HG02981 (cell line): ENCODE measurements at regions not wholly inside any gene's neighbourhood (a gene's known extent, or its start where the extent isn't known, plus 50 kb on each side); places are given as distances from the start of the nearest gene placed in this dataset.

ENCODE experiments used
- ATAC-seq: cut with Tn5 transposase; IDR thresholded peaks from one replicate; pipeline ENCODE4 v1.9.1; 2021; ENCODE audit warnings: mild to moderate bottlenecking, moderate library complexity; ENCODE audit not compliant: unreplicated experiment

DNA sequence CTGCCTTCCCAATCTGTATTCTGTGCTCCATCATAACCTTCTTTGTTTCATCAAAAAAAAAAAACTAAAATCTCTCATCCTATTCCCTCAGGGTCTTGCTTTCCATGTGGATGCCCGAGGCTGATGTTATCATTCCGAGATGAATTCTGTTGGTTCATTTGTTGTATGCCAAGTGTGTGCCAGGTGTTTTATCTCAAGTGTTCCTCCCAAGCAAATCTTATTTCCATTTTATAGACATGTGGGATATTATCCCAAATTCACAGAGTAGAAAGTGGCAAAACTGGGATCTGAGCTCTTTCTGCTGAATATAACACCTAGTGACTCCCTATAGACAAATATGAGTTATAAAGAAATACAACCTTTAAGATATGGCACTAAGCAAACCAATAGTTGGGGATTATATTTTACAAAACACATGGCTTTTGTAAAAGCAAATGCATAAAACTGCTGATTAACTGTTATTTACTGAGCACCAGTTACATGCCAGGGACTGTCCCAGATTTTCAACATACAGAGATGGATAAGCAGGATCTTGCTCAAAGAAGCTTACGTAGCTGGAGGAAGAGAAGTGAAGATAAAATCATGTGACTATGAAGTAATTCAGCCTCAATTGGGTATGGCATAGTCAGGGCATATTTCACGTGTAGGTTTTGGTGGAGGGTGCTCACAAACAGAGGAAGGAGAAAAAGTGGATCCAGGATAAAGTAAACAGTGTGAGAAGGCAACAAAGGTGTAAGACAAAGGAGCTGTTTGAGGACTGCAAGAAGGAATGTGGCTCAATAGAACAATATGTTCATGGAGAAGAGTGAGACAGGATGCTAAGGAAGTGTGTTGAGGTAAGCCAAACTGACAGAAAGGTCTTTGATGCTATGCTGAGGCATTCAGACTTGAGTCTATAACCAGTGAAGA is 143.3 kb upstream of the ADAMTSL1 start:
- no peak for ATAC-seq

DNA sequence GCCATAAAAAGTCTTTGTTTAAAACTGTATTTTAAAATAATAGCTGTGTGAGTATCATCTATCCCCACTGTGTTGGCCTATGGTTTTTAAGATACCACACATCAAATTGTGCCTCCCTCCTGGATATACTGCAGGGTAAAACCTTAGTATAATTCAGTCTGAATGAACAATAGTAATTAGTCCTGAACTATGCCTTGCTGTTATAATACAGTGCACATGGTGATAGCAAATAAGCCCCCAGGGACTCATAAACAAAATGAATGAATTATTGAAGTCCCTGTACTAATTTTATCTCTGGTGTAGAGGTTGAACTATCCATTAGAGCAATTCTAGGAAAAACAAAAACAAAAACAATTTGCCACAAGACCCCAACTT is 142.7 kb upstream of the ADAMTSL1 start:
- ATAC-seq = no peak

DNA sequence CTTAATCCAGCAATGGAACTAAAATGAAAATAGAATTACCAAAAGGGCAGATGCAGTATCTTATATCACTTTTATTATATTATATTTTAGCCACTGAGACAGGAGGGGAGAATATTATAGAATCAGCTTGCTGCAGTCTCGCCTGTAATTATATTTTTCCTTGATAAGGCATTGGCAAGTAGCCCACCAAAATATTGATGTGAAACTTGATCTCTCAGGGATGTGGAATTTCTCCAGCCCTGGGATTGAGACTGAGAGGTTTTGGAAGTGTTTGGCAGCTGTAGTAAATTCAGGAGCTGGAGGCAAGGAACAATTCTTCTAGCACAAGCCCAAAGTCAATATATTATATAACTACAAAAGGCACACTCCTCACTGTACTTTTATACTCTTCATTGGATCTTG is 142.1 kb upstream of the ADAMTSL1 start:
- no peak for ATAC-seq

DNA sequence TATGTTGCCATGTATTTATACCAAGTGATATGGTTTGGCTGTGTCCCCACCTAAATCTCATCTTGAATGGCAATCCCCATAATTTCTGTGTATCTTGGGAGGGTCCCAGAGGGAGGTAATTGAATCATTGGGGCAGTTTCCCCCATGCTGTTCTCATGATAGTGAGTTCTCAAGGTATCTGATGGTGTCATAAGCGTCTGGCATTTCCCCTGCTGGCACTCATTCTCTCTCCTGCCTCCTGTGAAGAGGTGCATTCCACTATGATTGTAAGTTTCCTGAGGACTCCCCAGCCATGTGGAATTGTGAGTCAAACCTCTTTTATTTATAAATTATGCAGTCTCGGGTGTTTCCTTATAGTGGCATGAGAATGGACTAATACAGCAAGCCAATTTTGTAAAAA is 140.8 kb upstream of the ADAMTSL1 start:
- ATAC-seq = no peak

DNA sequence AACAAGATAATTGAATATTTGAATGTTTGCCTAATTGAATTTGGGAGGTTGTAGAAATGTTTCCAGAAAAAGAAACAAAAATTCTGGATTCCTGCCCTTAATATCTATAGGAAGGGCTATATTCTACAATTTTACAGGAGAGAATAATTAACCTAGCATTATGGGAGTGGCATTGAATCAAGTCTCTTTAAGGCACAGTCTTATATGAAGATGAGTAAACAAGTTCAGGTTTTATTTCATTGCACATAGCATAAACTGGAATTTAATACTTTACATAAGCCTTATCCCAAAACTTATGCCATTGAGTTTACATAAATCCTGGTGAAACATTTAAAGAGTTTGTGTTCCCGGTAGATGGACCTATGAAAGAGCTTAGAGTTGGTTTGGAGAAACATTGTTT is 138.1 kb upstream of the ADAMTSL1 start:
- ATAC-seq = no peak

DNA sequence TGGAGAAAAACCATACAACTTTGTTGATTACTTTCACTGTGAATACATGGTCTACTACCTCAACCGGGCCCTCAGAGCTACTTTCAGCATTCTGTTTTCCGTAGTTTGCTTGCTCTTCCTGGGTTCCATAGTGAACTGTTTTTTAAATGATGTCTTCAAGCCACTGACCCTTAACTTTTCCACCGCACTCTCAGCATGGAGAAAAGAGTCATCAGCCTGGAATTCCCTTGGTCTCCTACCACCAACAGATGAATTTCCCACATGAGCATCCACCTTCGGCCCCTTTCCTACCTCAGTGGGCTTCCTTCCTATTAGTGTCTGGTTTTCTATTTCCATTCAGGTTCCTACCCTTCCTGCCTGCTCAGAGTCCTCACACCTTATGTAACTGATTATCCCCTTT is 135.9 kb upstream of the ADAMTSL1 start:
- ATAC-seq = no peak

DNA sequence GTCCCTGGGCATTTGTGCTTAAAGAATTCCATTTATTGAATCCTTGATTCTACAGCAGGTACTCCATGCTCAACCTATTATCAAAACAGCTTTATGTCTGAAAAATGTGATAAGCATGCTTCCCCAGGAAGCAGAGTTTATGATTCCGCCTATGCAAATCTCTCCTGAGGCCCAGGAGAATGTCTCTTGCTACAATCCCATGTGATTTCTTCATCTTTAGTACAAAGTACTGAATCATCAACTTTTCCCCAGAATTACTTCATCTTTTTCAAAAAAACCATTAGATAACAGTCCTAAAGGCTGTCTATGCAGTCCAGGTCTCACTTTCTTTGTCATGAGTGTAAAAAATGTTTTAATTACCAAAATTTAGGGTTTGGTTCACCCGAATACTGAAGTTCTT is 130.2 kb upstream of the ADAMTSL1 start:
- ATAC-seq = no peak

DNA sequence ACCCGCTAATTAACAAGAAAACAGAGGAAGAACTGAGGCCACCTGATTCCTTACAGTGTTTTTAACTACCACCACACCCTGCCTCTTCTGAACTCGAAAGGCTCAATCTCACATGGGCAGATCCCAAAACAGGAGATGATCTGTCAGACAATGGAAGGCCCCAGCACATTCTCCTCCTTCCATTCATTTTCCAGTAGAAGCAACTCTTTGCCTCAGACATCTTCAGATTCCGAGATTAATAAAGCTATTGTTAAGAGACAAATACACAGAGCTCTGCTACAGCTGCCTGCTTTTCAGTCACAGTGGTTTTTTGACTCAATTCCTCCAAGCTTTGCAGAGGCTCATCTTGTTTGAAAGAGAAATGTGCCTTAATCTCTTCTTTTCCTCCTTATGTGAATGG is 127.2 kb upstream of the ADAMTSL1 start:
- no peak for ATAC-seq

DNA sequence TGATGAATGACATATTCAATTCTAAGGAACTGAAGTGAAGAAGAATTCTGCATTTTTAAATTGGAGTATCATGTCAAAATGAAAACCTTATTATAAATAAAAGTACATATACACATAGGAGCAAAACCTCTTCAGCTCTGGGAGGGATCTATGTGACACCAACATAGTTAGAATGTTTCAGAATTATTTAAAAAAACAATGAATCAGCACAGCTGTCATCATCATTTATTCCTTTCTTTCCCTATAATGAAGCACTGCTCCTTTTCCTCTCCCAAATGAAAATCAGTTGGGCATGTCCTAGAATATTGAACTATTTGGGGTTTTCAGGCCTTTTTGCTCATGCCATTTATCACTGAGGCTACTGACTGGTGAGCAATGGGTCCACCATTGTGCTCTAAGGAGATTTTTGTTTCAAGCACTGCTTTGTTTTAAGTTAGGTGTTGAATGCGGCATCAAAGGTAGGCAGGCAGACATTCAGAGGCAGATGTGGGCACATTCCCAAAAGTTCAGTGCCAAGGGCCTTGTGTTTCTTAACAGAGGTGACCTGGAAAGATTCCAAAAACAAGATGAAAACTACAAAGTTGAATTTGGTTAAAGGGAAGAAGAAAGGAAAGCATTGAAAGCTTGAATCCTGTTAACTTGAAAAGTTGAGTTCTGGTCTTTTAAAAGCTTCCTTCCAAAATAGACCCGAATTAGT is 126.4 kb upstream of the ADAMTSL1 start:
- no peak for ATAC-seq

DNA sequence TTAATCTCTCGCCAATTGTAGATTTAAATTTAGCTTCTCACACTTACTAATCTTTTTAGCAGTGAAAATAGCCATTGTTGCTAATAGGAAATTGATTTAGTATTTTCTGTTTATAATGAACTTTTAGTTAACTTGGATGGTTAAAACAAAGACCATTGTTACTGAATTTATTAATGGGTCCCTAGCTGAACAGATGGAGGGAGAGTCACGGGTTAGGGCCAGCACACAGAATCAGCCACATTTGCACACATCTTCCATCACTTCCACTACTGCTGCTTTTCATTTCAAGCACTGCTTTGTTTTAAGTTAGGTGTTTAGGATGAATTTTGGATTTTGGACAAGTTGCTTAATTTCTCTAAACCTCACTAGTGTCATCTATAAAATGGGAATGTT is 125.9 kb upstream of the ADAMTSL1 start:
- no peak for ATAC-seq

DNA sequence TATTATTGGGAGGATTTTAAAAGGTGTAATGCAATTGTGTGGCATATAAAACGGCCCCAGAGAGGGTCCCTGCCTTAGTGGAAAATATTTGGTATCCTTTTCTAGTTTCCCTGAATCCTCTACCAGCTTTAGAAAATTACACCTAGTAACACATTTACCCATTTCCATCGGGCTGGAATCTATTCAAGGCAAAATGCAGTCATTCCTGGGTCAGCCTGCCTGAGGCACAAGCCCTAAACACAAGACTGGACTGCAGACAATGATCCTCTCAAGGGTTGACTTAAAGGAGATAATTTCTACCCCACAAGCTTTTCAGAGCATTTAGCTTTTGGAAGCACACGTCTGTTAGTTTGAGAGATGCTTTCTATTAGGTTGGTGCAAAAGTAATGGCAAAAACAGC is 124.4 kb upstream of the ADAMTSL1 start:
- ATAC-seq = no peak

DNA sequence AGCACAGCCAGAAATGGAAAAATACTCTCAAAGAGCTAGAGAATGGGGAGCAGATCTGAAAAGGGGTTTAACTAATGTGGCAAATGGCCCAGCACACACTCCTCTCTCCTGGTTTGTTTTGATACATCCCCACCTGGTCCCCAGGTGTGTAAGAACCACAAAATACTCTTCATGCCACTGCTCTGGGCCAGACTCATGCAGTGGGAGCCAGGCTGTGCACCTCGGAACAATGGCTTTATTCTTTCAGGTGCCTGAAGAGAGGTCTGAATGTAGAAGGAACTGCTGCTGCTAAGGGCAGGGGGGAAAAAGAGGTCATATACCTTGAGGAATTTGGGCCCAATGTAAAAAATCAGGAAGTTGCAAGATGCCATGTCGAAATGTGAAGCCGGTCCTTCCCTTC is 123.9 kb upstream of the ADAMTSL1 start:
- ATAC-seq = no peak

DNA sequence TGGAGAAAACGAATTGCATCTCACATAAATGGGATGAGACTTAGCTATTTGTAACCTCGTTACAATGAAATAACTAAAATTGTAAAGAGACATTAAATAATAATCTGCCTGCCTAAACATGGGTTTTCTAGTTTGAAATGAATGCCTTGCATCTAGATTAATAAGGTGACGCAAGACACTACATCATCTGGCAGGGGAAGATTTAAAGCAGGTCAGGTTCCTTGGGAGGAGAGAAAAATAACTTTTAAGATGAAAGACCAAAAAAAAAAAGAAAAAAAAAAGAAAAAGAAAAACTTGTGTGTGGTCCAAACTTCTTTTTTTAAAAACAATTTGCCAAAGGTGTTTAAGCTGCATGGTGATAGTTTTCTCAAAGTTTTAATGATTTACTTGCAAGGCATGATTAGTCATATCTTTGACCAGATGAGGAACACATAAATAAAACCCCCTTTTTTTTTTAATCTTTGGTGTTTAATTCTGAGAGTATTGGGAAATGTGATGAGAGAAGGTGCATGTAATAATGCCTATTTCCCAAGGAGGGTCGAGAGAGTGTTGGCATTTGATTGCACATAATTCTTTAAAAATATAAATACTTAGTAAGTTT is 122.9 kb upstream of the ADAMTSL1 start:
- ATAC-seq = no peak

DNA sequence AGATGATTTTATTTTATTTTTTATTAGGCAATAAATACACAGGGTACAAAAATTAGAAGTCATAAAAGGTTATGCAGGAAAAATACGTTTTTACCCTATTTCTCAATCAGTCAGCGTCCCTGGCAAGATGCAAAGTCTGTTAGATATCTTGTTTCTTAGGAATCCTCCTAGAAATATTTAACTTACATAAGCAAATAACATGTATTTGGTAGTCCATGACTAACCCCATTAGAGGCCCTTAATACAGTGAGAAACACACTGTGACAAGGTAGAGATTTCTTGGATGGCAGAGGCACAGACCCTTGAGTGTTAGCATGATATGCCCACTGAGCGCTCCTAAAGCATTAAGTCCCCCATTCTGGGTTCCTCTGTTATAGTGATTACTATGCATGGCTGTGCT is 121.2 kb upstream of the ADAMTSL1 start:
- no peak for ATAC-seq

DNA sequence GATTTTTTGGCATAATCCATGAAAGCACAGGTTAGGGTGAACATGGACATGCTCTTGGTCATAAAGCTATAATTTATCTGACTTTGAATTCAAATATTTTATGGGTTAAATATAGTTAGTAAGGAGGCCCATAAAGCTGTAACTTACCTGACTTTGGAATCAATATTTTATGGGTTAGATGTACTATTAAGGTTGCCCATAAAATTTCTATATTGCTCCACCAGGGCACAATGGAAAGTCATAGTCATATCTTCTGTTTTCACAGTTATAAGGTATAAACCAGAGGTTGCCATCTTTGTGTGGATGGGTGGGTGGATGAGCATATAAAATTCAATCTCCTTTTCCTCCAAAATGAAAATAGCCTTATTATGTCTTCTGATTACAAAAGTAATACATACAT is 120.5 kb upstream of the ADAMTSL1 start:
- ATAC-seq = no peak

DNA sequence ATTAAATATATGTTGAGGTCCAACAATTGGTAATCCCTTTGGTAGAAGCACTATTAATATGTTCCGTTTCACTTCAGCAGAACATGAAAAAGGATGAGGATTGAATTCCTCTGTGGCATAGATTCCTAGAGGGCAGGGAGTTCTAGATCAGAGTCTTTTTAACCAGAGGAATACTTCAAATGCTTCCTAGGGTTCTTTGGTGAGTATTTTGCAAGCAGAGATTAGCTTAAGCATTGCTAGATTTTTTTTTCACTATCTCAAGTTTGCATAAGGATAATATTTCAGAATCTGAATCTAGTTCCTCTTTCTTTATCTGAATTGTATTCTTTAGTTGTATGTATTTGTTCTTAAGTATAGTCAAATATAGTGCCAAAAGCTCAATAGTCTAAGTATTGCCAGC is 116.6 kb upstream of the ADAMTSL1 start:
- no peak for ATAC-seq

DNA sequence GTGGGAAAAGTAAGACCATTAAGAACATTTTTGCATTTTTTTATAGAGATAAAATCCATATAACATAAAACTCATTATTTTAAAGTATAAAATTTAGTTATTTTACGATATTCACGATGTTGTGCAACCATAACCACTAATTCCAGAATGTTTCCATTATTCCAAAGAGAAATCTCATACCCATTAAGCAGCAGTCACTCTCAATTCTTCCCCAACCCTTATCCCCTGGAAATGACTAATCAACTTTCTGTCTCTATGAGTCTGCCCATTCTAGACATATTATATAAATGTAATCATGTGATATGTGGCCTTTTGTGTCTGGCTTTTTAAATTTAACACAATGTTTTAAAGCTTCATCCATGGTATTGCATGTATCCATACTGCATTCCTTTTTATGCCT is 115.6 kb upstream of the ADAMTSL1 start:
- no peak for ATAC-seq

DNA sequence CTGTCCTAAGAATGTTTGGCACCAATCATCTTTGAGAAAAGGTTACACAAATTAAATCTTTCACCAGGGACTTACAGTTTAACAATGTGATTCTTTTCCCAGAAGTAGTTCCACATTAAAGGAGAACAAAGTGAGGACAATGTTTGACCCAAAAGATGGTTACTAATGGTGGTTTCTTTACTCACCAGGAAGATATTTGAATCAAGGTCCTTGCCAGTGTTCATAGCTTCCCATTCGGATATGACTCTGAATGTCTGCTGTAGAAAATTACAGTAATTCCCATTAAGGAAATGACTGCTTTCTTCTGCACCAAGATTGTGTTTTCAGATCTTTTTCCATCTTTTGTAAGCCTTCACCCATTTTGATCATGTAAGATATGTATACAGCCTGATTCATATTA is 114.6 kb upstream of the ADAMTSL1 start:
- ATAC-seq = no peak

DNA sequence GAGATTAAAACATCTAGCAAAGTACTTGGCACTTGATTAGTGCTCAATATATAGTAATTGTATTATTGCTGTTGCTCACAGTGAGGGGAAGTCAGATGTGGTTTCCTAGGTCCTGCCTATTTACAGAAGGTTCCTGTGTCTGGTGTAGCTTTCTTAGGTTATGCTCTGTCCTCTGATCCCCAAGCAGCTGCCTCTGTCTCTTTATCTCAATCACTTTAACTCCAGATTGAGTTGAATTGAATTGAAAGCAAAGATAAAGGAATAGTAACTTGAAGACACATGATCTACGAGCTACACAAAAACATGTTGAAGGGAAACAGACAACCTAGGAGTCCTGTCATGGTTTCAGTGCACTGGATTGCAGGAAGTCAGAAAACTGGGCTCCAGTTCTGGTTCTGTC is 113.9 kb upstream of the ADAMTSL1 start:
- ATAC-seq = no peak

DNA sequence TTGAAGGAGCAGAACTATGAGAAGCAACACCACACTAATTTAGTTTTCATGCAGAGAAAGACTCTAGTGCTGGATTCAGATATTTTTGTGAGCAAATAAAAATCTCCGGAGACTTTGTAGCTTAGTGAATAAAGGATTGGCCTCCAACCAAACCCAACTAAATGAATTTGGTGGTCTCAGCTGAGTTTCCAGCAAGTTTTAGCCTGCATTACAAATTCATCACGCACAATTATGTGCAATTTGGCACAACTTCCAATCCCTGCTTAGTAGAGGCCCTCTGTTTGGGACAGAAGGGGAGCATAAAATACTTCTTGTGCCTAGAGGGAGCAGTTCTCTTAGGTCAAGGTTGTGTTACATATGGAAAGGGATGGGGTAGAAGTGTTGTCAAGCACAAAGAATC is 112.3 kb upstream of the ADAMTSL1 start:
- no peak for ATAC-seq

DNA sequence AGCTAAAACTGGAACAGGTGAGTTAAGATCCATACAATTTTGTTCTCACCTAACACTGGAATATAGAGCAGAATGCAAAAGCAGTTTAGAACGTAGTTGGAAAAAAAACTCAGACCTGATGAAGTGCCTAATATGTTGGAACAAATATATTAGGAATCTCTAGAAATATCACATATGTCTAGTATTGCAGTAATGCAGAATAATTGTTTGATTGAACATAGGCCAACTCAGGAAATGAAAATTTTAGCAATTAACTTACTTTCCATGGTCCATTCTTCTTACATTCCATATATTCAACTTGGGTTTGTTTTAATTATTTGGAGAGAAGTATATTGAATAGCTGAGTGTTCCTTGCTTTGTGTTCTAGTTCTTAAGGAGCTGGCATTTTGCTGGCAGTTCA is 111.8 kb upstream of the ADAMTSL1 start:
- no peak for ATAC-seq
